T-helper 22 cell (primary cell): ENCODE measurements at regions not wholly inside any gene's neighbourhood (a gene's known extent, or its start where the extent isn't known, plus 50 kb on each side); places are given as distances from the start of the nearest gene placed in this dataset.

Experiments used
- DNase-seq: peaks from one replicate; pipeline ENCODE4 v3.0.0-alpha.2; 2020; ENCODE audit warnings: low read depth

- DNase-seq: no peak
Observed at GRCh38 chr1:65681096-65681495, 111.6 kb upstream of the PDE4B start.

GRCh38 chr1:65687428-65688214 lies 105.1 kb upstream of the PDE4B start:
- DNase-seq: peak; percentile 19

- DNase-seq: no peak
Observed at GRCh38 chr1:65688215-65688566, 104.5 kb upstream of the PDE4B start.

GRCh38 chr1:65688848-65689247 lies 103.8 kb upstream of the PDE4B start:
- no peak for DNase-seq

GRCh38 chr1:65691152-65691900 lies 101.4 kb upstream of the PDE4B start:
- DNase-seq: no peak

- no peak for DNase-seq
Observed at GRCh38 chr1:65691972-65692371, 100.7 kb upstream of the PDE4B start.

- no peak for DNase-seq
Observed at GRCh38 chr1:65694126-65694525, 98.6 kb upstream of the PDE4B start.

GRCh38 chr1:65694933-65695332 lies 97.8 kb upstream of the PDE4B start:
- DNase-seq: no peak

GRCh38 chr1:65698590-65698989 lies 94.1 kb upstream of the PDE4B start:
- no peak for DNase-seq

- no peak for DNase-seq
Observed at GRCh38 chr1:65703853-65704252, 88.8 kb upstream of the PDE4B start.

- DNase-seq: no peak
Observed at GRCh38 chr1:65704318-65704717, 88.4 kb upstream of the PDE4B start.

GRCh38 chr1:65717815-65718454 lies 74.8 kb upstream of the PDE4B start:
- no peak for DNase-seq

GRCh38 chr1:65719391-65719790 lies 73.3 kb upstream of the PDE4B start:
- no peak for DNase-seq

GRCh38 chr1:65722461-65722860 lies 70.2 kb upstream of the PDE4B start:
- no peak for DNase-seq

- DNase-seq: no peak
Observed at GRCh38 chr1:65724151-65724550, 68.5 kb upstream of the PDE4B start.

GRCh38 chr1:65725064-65725463 lies 67.6 kb upstream of the PDE4B start:
- DNase-seq: no peak

- DNase-seq: no peak
Observed at GRCh38 chr1:65728504-65728903, 64.2 kb upstream of the PDE4B start.

GRCh38 chr1:65729259-65729658 lies 63.4 kb upstream of the PDE4B start:
- no peak for DNase-seq

GRCh38 chr1:65734979-65735378 lies 57.7 kb upstream of the PDE4B start:
- DNase-seq: no peak

- no peak for DNase-seq
Observed at GRCh38 chr1:65741993-65742392, 50.7 kb upstream of the PDE4B start.
